Fibroblast of lung (primary cell): ENCODE measurements at regions not wholly inside any gene's neighbourhood (a gene's known extent, or its start where the extent isn't known, plus 50 kb on each side); places are given as distances from the start of the nearest gene placed in this dataset.

Experiments used
- DNase-seq, 2 donors: peaks; one replicate each; pipeline versions ENCODE4 v3.0.0 to v3.0.0-alpha.2; 2010; ENCODE audit warnings: low read depth in 2 of 2
- H2AFZ ChIP-seq: 2 replicates; pipeline ENCODE4 v1.5.1; 2012; ENCODE audit warnings: low read length, control low read depth, inconsistent platforms
- H3K27ac ChIP-seq: 2 replicates; pipeline ENCODE4 v1.5.1; 2011; ENCODE audit warnings: low read length, control low read depth; ENCODE audit not compliant: insufficient read depth
- H3K27me3 ChIP-seq: 2 replicates; pipeline ENCODE4 v1.5.1; 2011; ENCODE audit warnings: mild to moderate bottlenecking, low read length; ENCODE audit not compliant: control insufficient read depth, insufficient read depth
- H3K36me3 ChIP-seq: 2 replicates; pipeline ENCODE4 v1.5.1; 2011; ENCODE audit warnings: low read length; ENCODE audit not compliant: control insufficient read depth, insufficient read depth
- H3K4me1 ChIP-seq: 2 replicates; pipeline ENCODE4 v1.5.1; 2011; ENCODE audit warnings: low read length; ENCODE audit not compliant: control insufficient read depth, insufficient read depth; ENCODE audit errors: extremely low read depth
- H3K4me2 ChIP-seq: 2 replicates; pipeline ENCODE4 v1.5.1; 2011; ENCODE audit warnings: low read length, control low read depth; ENCODE audit not compliant: insufficient read depth; ENCODE audit errors: extremely low read depth
- H3K4me3 ChIP-seq, 4 experiments: fragments of 200-600 bp in 1 of 4; sonication (generic) in 1 of 4; replicated peaks in 1 of 4; 2 replicates each; pipeline ENCODE4 v1.5.1; 2011 to 2016; ENCODE audit warnings: low read length in 4 of 4, low read depth in 3 of 4, mild to moderate bottlenecking in 3 of 4, control low read depth in 2 of 4, inconsistent platforms in 1 of 4, mixed read lengths in 1 of 4; ENCODE audit not compliant: insufficient read depth in 1 of 4; ENCODE audit errors: control extremely low read depth in 1 of 4
- H3K79me2 ChIP-seq: 2 replicates; pipeline ENCODE4 v1.5.1; 2012; ENCODE audit warnings: mild to moderate bottlenecking, low read length, inconsistent platforms; ENCODE audit not compliant: control insufficient read depth, insufficient read depth
- H3K9ac ChIP-seq: 2 replicates; pipeline ENCODE4 v1.5.1; 2011; ENCODE audit warnings: mild to moderate bottlenecking, low read length, control low read depth; ENCODE audit not compliant: insufficient read depth
- H3K9me3 ChIP-seq: 2 replicates; pipeline ENCODE4 v1.5.1; 2012; ENCODE audit warnings: low read depth, low read length; ENCODE audit not compliant: control insufficient read depth, insufficient read depth
- H4K20me1 ChIP-seq: 2 replicates; pipeline ENCODE4 v1.5.1; 2011; ENCODE audit warnings: low read length; ENCODE audit not compliant: control insufficient read depth, insufficient read depth; ENCODE audit errors: extremely low read depth
- CTCF ChIP-seq, 2 donors: IDR thresholded peaks in 1 of 2; conservative IDR thresholded peaks in 1 of 2; 1 replicate in 1 of 2; 2 replicates in 1 of 2; pipeline ENCODE4 v1.5.1; 2011 to 2012; ENCODE audit warnings: low read length in 2 of 2, control low read depth in 1 of 2, inconsistent platforms in 1 of 2, low read depth in 1 of 2, mild to moderate bottlenecking in 1 of 2
- EZH2 ChIP-seq: IDR thresholded peaks from 2 replicates; pipeline ENCODE4 v1.5.1; 2012; ENCODE audit warnings: low read length, control low read depth, mild to moderate bottlenecking; ENCODE audit errors: missing control alignments

GRCh38 chr3:13202744-13203397 lies 129.6 kb upstream of the IQSEC1 start:
- H3K79me2 ChIP-seq = no peaks in the 10 kb centered on the region
- no peaks in the 10 kb centered on the region for H3K9me3 ChIP-seq
- H3K36me3 ChIP-seq = no peaks in the 10 kb centered on the region
- H2AFZ ChIP-seq = no peak overlapping the region
- no peak overlapping the region for H3K4me3 ChIP-seq
- H3K4me1 ChIP-seq = no peaks in the 10 kb centered on the region
- no peak overlapping the region for H3K4me2 ChIP-seq
- TF ChIP-seq EZH2 (no peak), CTCF (conservative IDR thresholded peaks at IDR 0.05 in 1 of 2, IDR thresholded peaks at IDR 0.05 in 1 of 2; ENCODE audit: low read depth in 1 of 2, low read length in 2 of 2) (no peak)
- no peaks in the 10 kb centered on the region for H3K27me3 ChIP-seq
- no peak overlapping the region for H3K9ac ChIP-seq
- no peaks in the 10 kb centered on the region for H4K20me1 ChIP-seq
- H3K27ac ChIP-seq = no peak overlapping the region
- DNase-seq = no peak

GRCh38 chr3:13201851-13202250 lies 128.6 kb upstream of the IQSEC1 start:
- no peak overlapping the region for H3K4me2 ChIP-seq
- DNase-seq = no peak
- H3K27ac ChIP-seq = no peak overlapping the region

GRCh38 chr3:13200946-13201345 lies 127.7 kb upstream of the IQSEC1 start:
- Histone ChIP-seq H2AFZ (no peak overlapping the region), H3K79me2 (no peaks in the 10 kb centered on the region)

More at GRCh38 chr3:13201851-13202250, 128.6 kb upstream of the IQSEC1 start:
- H3K4me3 ChIP-seq = no peak overlapping the region
- H3K9ac ChIP-seq = no peak overlapping the region
- H3K9me3 ChIP-seq = no peaks in the 10 kb centered on the region
- no peaks in the 10 kb centered on the region for H3K27me3 ChIP-seq
- H3K4me1 ChIP-seq = no peaks in the 10 kb centered on the region
- no peaks in the 10 kb centered on the region for H3K79me2 ChIP-seq
- no peak for TF ChIP-seq EZH2
- TF ChIP-seq CTCF (conservative IDR thresholded peaks at IDR 0.05 in 1 of 2, IDR thresholded peaks at IDR 0.05 in 1 of 2; ENCODE audit: low read depth in 1 of 2, low read length in 2 of 2) = no peak
- H2AFZ ChIP-seq = no peak overlapping the region
- no peaks in the 10 kb centered on the region for H3K36me3 ChIP-seq
- H4K20me1 ChIP-seq = no peaks in the 10 kb centered on the region

More at GRCh38 chr3:13200946-13201345, 127.7 kb upstream of the IQSEC1 start:
- Histone ChIP-seq H3K36me3 (no peaks in the 10 kb centered on the region), H3K4me2 (no peak overlapping the region), H3K27me3 (no peaks in the 10 kb centered on the region), H3K9ac (no peak overlapping the region), H3K9me3 (no peaks in the 10 kb centered on the region), H3K4me3 (no peak overlapping the region), H3K27ac (no peak overlapping the region), H3K4me1 (no peaks in the 10 kb centered on the region), H4K20me1 (no peaks in the 10 kb centered on the region)
- no peak for DNase-seq
- TF ChIP-seq CTCF (conservative IDR thresholded peaks at IDR 0.05 in 1 of 2, IDR thresholded peaks at IDR 0.05 in 1 of 2; ENCODE audit: low read depth in 1 of 2, low read length in 2 of 2) (no peak), EZH2 (no peak)
